PFSK-1 (cell line): ENCODE measurements at regions not wholly inside any gene's neighbourhood (a gene's known extent, or its start where the extent isn't known, plus 50 kb on each side); places are given as distances from the start of the nearest gene placed in this dataset.

Source experiments
- FOXP2 ChIP-seq: optimal IDR thresholded peaks from 2 replicates; pipeline ENCODE3; 2011; ENCODE audit warnings: borderline replicate concordance, control low read depth, inconsistent platforms; ENCODE audit not compliant: insufficient read depth; ENCODE audit errors: extremely low read length, extremely low read depth
- POLR2AphosphoS5 ChIP-seq: IDR thresholded peaks from 2 replicates; pipeline ENCODE4 v1.6.1; 2012; ENCODE audit warnings: low read depth, mild to moderate bottlenecking, control low read depth, low read length, moderate library complexity
- REST ChIP-seq, 2 experiments: IDR thresholded peaks; 2 replicates each; pipeline versions ENCODE4 v1.6.1 to v1.8.0; 2011 to 2012; ENCODE audit warnings: low read depth in 2 of 2, low read length in 2 of 2, control low read depth in 1 of 2, inconsistent platforms in 1 of 2, mild to moderate bottlenecking in 1 of 2, moderate library complexity in 1 of 2; ENCODE audit not compliant: insufficient read depth in 1 of 2
- SIN3A ChIP-seq: IDR thresholded peaks from 2 replicates; pipeline ENCODE4 v1.6.1; 2012; ENCODE audit warnings: mild to moderate bottlenecking, low read length, moderate library complexity, borderline replicate concordance; ENCODE audit not compliant: insufficient read depth
- TAF1 ChIP-seq: IDR thresholded peaks from 2 replicates; pipeline ENCODE4 v1.6.1; 2012; ENCODE audit warnings: low read length, control low read depth, borderline replicate concordance; ENCODE audit not compliant: insufficient read depth

- no peak for TF ChIP-seq TAF1
- TF ChIP-seq POLR2AphosphoS5 = no peak
- TF ChIP-seq REST (IDR thresholded peaks at IDR 0.05; ENCODE audit: insufficient read depth in 1 of 2, low read depth in 2 of 2, low read length in 2 of 2) = no peak
- TF ChIP-seq FOXP2 = no peak
- no peak for TF ChIP-seq SIN3A
Measured at GRCh38 chr3:168794427-168794826, 698.7 kb upstream of the GOLIM4 start.
